Retina (tissue), 1 donor: ENCODE measurements at regions not wholly inside any gene's neighbourhood (a gene's known extent, or its start where the extent isn't known, plus 50 kb on each side); places are given as distances from the start of the nearest gene placed in this dataset.
"Not testable (repeated sequence)": the region's sequence is repeated elsewhere in the genome, so short reads cannot be mapped to it uniquely, and the experiment has no call there.

ENCODE experiments used
- DNase-seq: peaks from one replicate; pipeline ENCODE4 v3.0.0-alpha.2; 2016

- DNase-seq = no peak
Observed at GRCh38 chr14:83529531-83529930, 1995.9 kb upstream of the SEL1L start.

GRCh38 chr14:83533734-83534133 lies 1996.2 kb upstream of the FLRT2 start:
- no peak for DNase-seq

GRCh38 chr14:83534995-83535394 lies 1994.9 kb upstream of the FLRT2 start:
- no peak for DNase-seq

- DNase-seq = no peak
Observed at GRCh38 chr14:83535444-83535843, 1994.5 kb upstream of the FLRT2 start.

- no peak for DNase-seq
Observed at GRCh38 chr14:83541147-83541546, 1988.8 kb upstream of the FLRT2 start.

- DNase-seq = no peak
Observed at GRCh38 chr14:83548061-83548839, 1981.7 kb upstream of the FLRT2 start.

- no peak for DNase-seq
Observed at GRCh38 chr14:83556065-83556464, 1973.9 kb upstream of the FLRT2 start.

GRCh38 chr14:83556746-83557453 lies 1973.0 kb upstream of the FLRT2 start:
- no peak for DNase-seq

- no peak for DNase-seq
Observed at GRCh38 chr14:83558946-83559345, 1971.0 kb upstream of the FLRT2 start.

- no peak for DNase-seq
Observed at GRCh38 chr14:83559721-83560120, 1970.2 kb upstream of the FLRT2 start.

- no peak for DNase-seq
Observed at GRCh38 chr14:83561261-83561660, 1968.7 kb upstream of the FLRT2 start.

- DNase-seq = no peak
Observed at GRCh38 chr14:83566567-83566966, 1963.4 kb upstream of the FLRT2 start.

- no peak for DNase-seq
Observed at GRCh38 chr14:83568141-83568540, 1961.8 kb upstream of the FLRT2 start.

GRCh38 chr14:83575301-83575700 lies 1954.6 kb upstream of the FLRT2 start:
- no peak for DNase-seq

- no peak for DNase-seq
Observed at GRCh38 chr14:83583201-83583600, 1946.7 kb upstream of the FLRT2 start.

- no peak for DNase-seq
Observed at GRCh38 chr14:83594874-83595273, 1935.1 kb upstream of the FLRT2 start.

GRCh38 chr14:83607682-83608081 lies 1922.3 kb upstream of the FLRT2 start:
- DNase-seq = no peak

GRCh38 chr14:83611491-83611890 lies 1918.5 kb upstream of the FLRT2 start:
- DNase-seq = no peak

GRCh38 chr14:83611906-83612390 lies 1918.0 kb upstream of the FLRT2 start:
- no peak for DNase-seq

- DNase-seq = no peak
Observed at GRCh38 chr14:83614956-83615355, 1915.0 kb upstream of the FLRT2 start.

- no peak for DNase-seq
Observed at GRCh38 chr14:83624541-83624940, 1905.4 kb upstream of the FLRT2 start.

- DNase-seq = no peak
Observed at GRCh38 chr14:83632375-83632774, 1897.6 kb upstream of the FLRT2 start.

- no peak for DNase-seq
Observed at GRCh38 chr14:83638748-83639504, 1891.0 kb upstream of the FLRT2 start.

GRCh38 chr14:83639505-83639875 lies 1890.5 kb upstream of the FLRT2 start:
- not testable (repeated sequence) for DNase-seq
